ENCODE measurements at regions not wholly inside any gene's neighbourhood (a gene's known extent, or its start where the extent isn't known, plus 50 kb on each side); places are given as distances from the start of the nearest gene placed in this dataset.

DNA sequence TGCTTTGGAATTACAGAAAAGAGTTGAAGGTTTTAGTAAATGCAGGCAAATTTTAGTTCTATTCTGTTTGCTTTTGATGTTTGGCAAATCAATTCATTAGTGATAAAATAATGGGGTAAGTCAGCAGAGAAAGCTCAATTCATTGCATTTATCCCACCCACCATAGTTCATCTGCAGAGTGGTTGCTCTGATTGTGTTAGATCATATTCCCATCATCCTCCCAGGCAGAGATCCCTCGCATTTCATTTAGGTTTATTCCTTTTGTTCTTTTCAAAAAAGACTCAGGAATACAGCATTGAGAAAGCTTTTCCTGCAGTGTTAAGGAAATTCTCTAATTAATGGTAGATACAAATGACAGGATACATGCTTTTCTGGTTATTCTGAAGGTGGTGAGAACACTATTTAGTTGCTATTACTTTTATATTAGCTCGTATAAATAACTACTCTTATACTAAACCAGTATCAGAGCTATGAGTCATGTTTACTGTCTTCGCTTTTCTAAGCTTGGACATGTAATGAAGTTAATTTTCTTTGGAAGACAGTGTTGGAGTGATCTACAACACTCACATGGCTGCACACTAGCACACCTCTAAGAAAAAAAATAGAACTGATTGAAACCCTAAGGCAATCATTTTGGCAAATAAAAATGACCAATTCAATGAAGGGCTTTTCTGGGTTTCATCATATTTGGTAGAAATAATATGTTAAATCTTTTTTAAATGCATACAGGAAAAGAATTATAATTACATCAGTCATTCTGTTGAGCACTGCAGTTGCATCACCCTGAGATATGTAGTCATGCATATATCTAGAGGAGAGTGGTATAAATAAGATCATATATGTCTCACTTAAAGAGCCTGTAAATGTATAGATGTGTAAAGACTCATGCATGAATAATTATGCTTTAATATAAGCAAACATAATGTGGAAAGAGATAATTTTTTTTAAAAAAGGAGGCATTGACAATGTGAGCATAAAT, 351.6 kb downstream of the PCDH7 start:
- WGBS (ENCODE audit: insufficient coverage), result no CpG with 5 or more reads among the region's 3 CpGs
- H3K27me3 ChIP-seq (replicated peaks in 2 of 5; ENCODE audit: control insufficient read depth in 4 of 5, insufficient read depth in 5 of 5, low read length in 4 of 5), result no peaks in the 10 kb centered on the region
- no peak overlapping the region for H3K27ac ChIP-seq (ENCODE audit: insufficient read depth in 1 of 2, low read depth in 1 of 2, low read length in 2 of 2, poor library complexity in 1 of 2, severe bottlenecking in 2 of 2)
- DNase-seq, result no peak
- no peaks in the 10 kb centered on the region for H3K9me3 ChIP-seq (ENCODE audit: control extremely low read depth in 1 of 5, control insufficient read depth in 4 of 5, insufficient read depth in 2 of 5, low read depth in 1 of 5, low read length in 4 of 5)
- CTCF ChIA-PET, result no interaction called here
- no peak overlapping the region for H3K4me3 ChIP-seq (ENCODE audit: control insufficient read depth in 1 of 7, extremely low read depth in 1 of 7, insufficient read depth in 4 of 7, low read depth in 2 of 7, low read length in 6 of 7)
- H3K4me1 ChIP-seq (ENCODE audit: control extremely low read depth in 1 of 4, control insufficient read depth in 4 of 4, insufficient read depth in 4 of 4, low read length in 3 of 4), result no peaks in the 10 kb centered on the region
- no peaks in the 10 kb centered on the region for H3K36me3 ChIP-seq (ENCODE audit: control insufficient read depth in 4 of 4, insufficient read depth in 4 of 4, low read length in 3 of 4)
- POLR2A ChIA-PET, result no interaction called here

DNA sequence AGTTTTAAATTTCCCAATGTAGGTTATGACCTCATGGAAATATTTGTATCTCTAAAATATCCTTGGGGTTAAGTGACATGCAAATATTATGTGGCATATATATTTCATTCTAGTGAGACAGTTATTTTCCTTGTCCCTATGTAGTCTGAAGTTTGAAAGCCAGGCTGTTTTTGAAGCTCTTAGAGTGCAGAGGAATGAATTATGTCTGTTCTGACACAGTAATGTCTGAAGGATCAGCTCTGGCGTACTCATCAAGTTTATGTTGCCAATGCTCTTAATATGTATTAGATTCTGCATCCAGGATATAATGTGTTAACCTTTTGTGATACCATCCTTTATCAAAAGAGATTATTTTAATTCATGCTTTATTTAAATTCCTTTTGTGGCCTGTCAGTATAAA, 355.8 kb downstream of the PCDH7 start:
- H3K4me3 ChIP-seq (ENCODE audit: control insufficient read depth in 1 of 7, extremely low read depth in 1 of 7, insufficient read depth in 4 of 7, low read depth in 2 of 7, low read length in 6 of 7), result no peak overlapping the region
- no peak overlapping the region for H3K27ac ChIP-seq (ENCODE audit: insufficient read depth in 1 of 2, low read depth in 1 of 2, low read length in 2 of 2, poor library complexity in 1 of 2, severe bottlenecking in 2 of 2)
- no peaks in the 10 kb centered on the region for H3K27me3 ChIP-seq (replicated peaks in 2 of 5; ENCODE audit: control insufficient read depth in 4 of 5, insufficient read depth in 5 of 5, low read length in 4 of 5)
- POLR2A ChIA-PET, result no interaction called here
- WGBS (ENCODE audit: insufficient coverage), result no CpG with 5 or more reads among the region's 1 CpG
- H3K36me3 ChIP-seq (ENCODE audit: control insufficient read depth in 4 of 4, insufficient read depth in 4 of 4, low read length in 3 of 4), result no peaks in the 10 kb centered on the region
- no peaks in the 10 kb centered on the region for H3K9me3 ChIP-seq (ENCODE audit: control extremely low read depth in 1 of 5, control insufficient read depth in 4 of 5, insufficient read depth in 2 of 5, low read depth in 1 of 5, low read length in 4 of 5)
- DNase-seq, result no peak
- CTCF ChIA-PET, result no interaction called here
- no peaks in the 10 kb centered on the region for H3K4me1 ChIP-seq (ENCODE audit: control extremely low read depth in 1 of 4, control insufficient read depth in 4 of 4, insufficient read depth in 4 of 4, low read length in 3 of 4)

DNA sequence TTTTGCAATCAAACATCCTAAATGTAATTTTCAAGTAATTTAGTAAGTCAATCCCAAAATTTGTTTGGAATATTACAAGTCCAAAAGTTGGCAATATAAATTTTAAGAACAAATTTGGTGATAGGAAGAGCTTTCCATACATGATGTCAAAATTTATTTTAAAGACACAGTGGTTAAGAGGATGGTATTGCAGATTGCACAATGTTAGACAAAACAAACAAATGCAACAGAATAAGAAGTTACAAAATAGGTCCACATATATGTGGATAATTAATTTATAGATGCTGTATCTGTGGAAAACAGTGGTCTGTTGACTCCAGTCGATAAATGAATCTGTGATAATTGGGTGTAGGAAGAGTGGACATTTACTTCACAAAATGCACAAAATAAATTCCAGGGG, 358.5 kb downstream of the PCDH7 start:
- no peaks in the 10 kb centered on the region for H3K36me3 ChIP-seq (ENCODE audit: control insufficient read depth in 4 of 4, insufficient read depth in 4 of 4, low read length in 3 of 4)
- H3K27me3 ChIP-seq (replicated peaks in 2 of 5; ENCODE audit: control insufficient read depth in 4 of 5, insufficient read depth in 5 of 5, low read length in 4 of 5), result no peaks in the 10 kb centered on the region
- ChIA-PET POLR2A (no interaction called here), CTCF (no interaction called here)
- no peaks in the 10 kb centered on the region for H3K9me3 ChIP-seq (ENCODE audit: control extremely low read depth in 1 of 5, control insufficient read depth in 4 of 5, insufficient read depth in 2 of 5, low read depth in 1 of 5, low read length in 4 of 5)
- H3K4me1 ChIP-seq (ENCODE audit: control extremely low read depth in 1 of 4, control insufficient read depth in 4 of 4, insufficient read depth in 4 of 4, low read length in 3 of 4), result no peaks in the 10 kb centered on the region
- H3K4me3 ChIP-seq (ENCODE audit: control insufficient read depth in 1 of 7, extremely low read depth in 1 of 7, insufficient read depth in 4 of 7, low read depth in 2 of 7, low read length in 6 of 7), result no peak overlapping the region
- no CpG with 5 or more reads among the region's 1 CpG for WGBS (ENCODE audit: insufficient coverage)
- no peak for DNase-seq
- no peak overlapping the region for H3K27ac ChIP-seq (ENCODE audit: insufficient read depth in 1 of 2, low read depth in 1 of 2, low read length in 2 of 2, poor library complexity in 1 of 2, severe bottlenecking in 2 of 2)

DNA sequence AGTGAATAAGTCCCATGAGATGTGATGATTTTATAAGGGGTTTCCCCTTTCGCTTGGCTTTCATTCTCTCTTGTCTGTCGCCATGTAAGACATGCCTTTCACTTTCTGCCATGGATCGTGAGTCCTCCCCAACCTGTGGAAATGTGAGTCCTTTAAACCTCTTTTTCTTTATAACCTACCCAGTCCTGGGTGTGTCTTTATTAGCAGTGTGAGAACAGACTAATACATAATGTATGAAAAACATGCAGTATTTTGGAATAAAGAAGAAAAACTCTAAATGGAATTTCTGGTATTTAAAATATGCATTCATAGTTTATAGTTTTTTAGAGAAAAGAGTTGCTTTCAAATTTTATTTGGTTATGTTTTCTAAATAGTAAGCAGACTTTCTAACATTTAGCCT, 360.7 kb downstream of the PCDH7 start:
- POLR2A ChIA-PET, result no interaction called here
- H3K4me3 ChIP-seq (ENCODE audit: control insufficient read depth in 1 of 7, extremely low read depth in 1 of 7, insufficient read depth in 4 of 7, low read depth in 2 of 7, low read length in 6 of 7), result no peak overlapping the region
- CTCF ChIA-PET, result no interaction called here
- H3K27ac ChIP-seq (ENCODE audit: insufficient read depth in 1 of 2, low read depth in 1 of 2, low read length in 2 of 2, poor library complexity in 1 of 2, severe bottlenecking in 2 of 2), result no peak overlapping the region
- H3K36me3 ChIP-seq (ENCODE audit: control insufficient read depth in 4 of 4, insufficient read depth in 4 of 4, low read length in 3 of 4), result no peaks in the 10 kb centered on the region
- no peaks in the 10 kb centered on the region for H3K27me3 ChIP-seq (replicated peaks in 2 of 5; ENCODE audit: control insufficient read depth in 4 of 5, insufficient read depth in 5 of 5, low read length in 4 of 5)
- no peaks in the 10 kb centered on the region for H3K4me1 ChIP-seq (ENCODE audit: control extremely low read depth in 1 of 4, control insufficient read depth in 4 of 4, insufficient read depth in 4 of 4, low read length in 3 of 4)
- no peaks in the 10 kb centered on the region for H3K9me3 ChIP-seq (ENCODE audit: control extremely low read depth in 1 of 5, control insufficient read depth in 4 of 5, insufficient read depth in 2 of 5, low read depth in 1 of 5, low read length in 4 of 5)
- WGBS (ENCODE audit: insufficient coverage), result 94% methylated on average over 2 of the region's 3 CpGs
- no peak for DNase-seq

DNA sequence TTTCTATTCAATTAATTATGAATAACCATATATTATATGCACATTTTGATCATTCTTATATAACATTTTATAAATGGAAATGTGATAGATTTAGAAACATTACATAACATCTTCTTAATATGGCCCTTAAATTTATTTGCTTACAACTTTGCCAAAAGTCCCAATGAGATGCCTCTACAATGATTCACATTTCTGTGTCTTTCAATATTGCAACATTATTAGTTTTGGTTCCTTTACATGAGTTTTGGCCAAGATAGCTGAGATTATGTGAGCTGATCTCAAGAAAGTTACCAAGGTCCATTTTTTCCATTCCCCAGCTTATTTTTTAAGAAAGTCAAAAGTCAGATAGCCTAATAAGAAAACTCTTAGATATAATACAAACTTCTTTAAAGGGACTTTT, 361.2 kb downstream of the PCDH7 start:
- ChIA-PET POLR2A (no interaction called here), CTCF (no interaction called here)
- DNase-seq, result no peak

DNA sequence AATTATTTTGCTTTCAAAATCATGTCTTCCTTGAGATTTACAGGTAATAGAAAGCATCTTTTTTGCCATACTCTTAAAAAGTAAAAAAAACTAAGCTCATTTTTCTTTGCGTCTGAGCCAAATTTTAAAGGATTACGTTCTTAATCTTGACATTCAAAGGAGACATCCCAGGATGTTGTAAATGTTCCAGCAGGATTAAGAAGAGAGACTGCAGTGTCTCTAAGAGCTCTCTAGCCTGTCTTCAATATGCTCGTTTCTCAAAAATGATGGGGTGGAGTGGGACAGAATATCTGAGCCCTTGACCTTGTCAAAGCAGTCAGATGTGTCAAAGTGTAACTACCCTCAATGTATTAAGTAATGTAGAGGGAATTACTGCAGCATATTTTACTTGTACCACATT, 363.3 kb downstream of the PCDH7 start:
- no peaks in the 10 kb centered on the region for H3K9me3 ChIP-seq (ENCODE audit: control extremely low read depth in 1 of 5, control insufficient read depth in 4 of 5, insufficient read depth in 2 of 5, low read depth in 1 of 5, low read length in 4 of 5)
- 100% methylated on average over 2 of the region's 3 CpGs for WGBS (ENCODE audit: insufficient coverage)
- no peak overlapping the region for H3K4me3 ChIP-seq (ENCODE audit: control insufficient read depth in 1 of 7, extremely low read depth in 1 of 7, insufficient read depth in 4 of 7, low read depth in 2 of 7, low read length in 6 of 7)
- H3K4me1 ChIP-seq (ENCODE audit: control extremely low read depth in 1 of 4, control insufficient read depth in 4 of 4, insufficient read depth in 4 of 4, low read length in 3 of 4), result no peaks in the 10 kb centered on the region
- ChIA-PET POLR2A (no interaction called here), CTCF (no interaction called here)
- no peaks in the 10 kb centered on the region for H3K27me3 ChIP-seq (replicated peaks in 2 of 5; ENCODE audit: control insufficient read depth in 4 of 5, insufficient read depth in 5 of 5, low read length in 4 of 5)
- H3K36me3 ChIP-seq (ENCODE audit: control insufficient read depth in 4 of 4, insufficient read depth in 4 of 4, low read length in 3 of 4), result no peaks in the 10 kb centered on the region
- no peak for DNase-seq
- no peak overlapping the region for H3K27ac ChIP-seq (ENCODE audit: insufficient read depth in 1 of 2, low read depth in 1 of 2, low read length in 2 of 2, poor library complexity in 1 of 2, severe bottlenecking in 2 of 2)

More for the DNA sequence above, 361.2 kb downstream of the PCDH7 start:
- Histone ChIP-seq H3K9me3 (ENCODE audit: control extremely low read depth in 1 of 5, control insufficient read depth in 4 of 5, insufficient read depth in 2 of 5, low read depth in 1 of 5, low read length in 4 of 5) (no peaks in the 10 kb centered on the region), H3K36me3 (ENCODE audit: control insufficient read depth in 4 of 4, insufficient read depth in 4 of 4, low read length in 3 of 4) (no peaks in the 10 kb centered on the region), H3K4me1 (ENCODE audit: control extremely low read depth in 1 of 4, control insufficient read depth in 4 of 4, insufficient read depth in 4 of 4, low read length in 3 of 4) (no peaks in the 10 kb centered on the region), H3K4me3 (ENCODE audit: control insufficient read depth in 1 of 7, extremely low read depth in 1 of 7, insufficient read depth in 4 of 7, low read depth in 2 of 7, low read length in 6 of 7) (no peak overlapping the region), H3K27me3 (replicated peaks in 2 of 5; ENCODE audit: control insufficient read depth in 4 of 5, insufficient read depth in 5 of 5, low read length in 4 of 5) (no peaks in the 10 kb centered on the region), H3K27ac (ENCODE audit: insufficient read depth in 1 of 2, low read depth in 1 of 2, low read length in 2 of 2, poor library complexity in 1 of 2, severe bottlenecking in 2 of 2) (no peak overlapping the region)

DNA sequence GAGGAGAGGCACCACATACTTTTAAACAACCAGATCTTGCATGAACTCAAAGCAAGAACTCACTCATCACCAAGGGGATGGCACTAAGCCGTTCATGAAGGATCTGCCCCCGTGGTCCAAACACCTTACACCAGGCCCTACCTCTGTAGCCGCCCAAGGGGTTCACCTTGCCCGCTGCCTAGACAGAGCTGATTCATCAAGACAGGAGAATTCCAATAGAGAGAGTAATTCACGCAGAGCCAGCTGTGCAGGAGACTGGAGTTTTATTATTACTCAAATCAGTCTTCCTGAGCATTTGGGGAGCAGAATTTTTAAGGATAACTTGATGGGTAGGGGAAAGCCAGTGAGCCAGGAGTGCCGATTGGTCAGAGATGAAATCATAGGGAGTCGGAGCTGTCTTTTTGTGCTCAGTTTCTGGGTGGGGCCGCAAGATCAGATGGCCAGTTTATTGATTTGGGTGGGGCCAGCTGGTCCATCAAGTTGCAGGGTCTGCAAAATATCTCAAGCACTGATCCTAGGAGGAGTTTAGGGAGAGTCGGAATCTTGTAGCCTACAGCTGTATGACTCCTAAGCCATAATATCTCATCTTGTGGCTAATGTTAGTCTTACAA, 364.7 kb downstream of the PCDH7 start:
- WGBS (ENCODE audit: insufficient coverage), result 95% methylated on average over 5 of the region's 9 CpGs
- ChIA-PET CTCF (no interaction called here), POLR2A (no interaction called here)
- Histone ChIP-seq H3K4me1 (ENCODE audit: control extremely low read depth in 1 of 4, control insufficient read depth in 4 of 4, insufficient read depth in 4 of 4, low read length in 3 of 4) (no peaks in the 10 kb centered on the region), H3K9me3 (ENCODE audit: control extremely low read depth in 1 of 5, control insufficient read depth in 4 of 5, insufficient read depth in 2 of 5, low read depth in 1 of 5, low read length in 4 of 5) (no peaks in the 10 kb centered on the region), H3K27me3 (replicated peaks in 2 of 5; ENCODE audit: control insufficient read depth in 4 of 5, insufficient read depth in 5 of 5, low read length in 4 of 5) (no peaks in the 10 kb centered on the region), H3K36me3 (ENCODE audit: control insufficient read depth in 4 of 4, insufficient read depth in 4 of 4, low read length in 3 of 4) (no peaks in the 10 kb centered on the region), H3K4me3 (ENCODE audit: control insufficient read depth in 1 of 7, extremely low read depth in 1 of 7, insufficient read depth in 4 of 7, low read depth in 2 of 7, low read length in 6 of 7) (no peak overlapping the region), H3K27ac (ENCODE audit: insufficient read depth in 1 of 2, low read depth in 1 of 2, low read length in 2 of 2, poor library complexity in 1 of 2, severe bottlenecking in 2 of 2) (no peak overlapping the region)
- DNase-seq, result no peak

All from common myeloid progenitor, CD34-positive (primary cell).